ENCODE measurements at regions not wholly inside any gene's neighbourhood (a gene's known extent, or its start where the extent isn't known, plus 50 kb on each side); places are given as distances from the start of the nearest gene placed in this dataset.

GRCh38 chr2:18834341-18834740 is 245.0 kb upstream of the NT5C1B start:
- no peak for TF ChIP-seq POLR2AphosphoS5 (IDR thresholded peaks at IDR 0.05; ENCODE audit: insufficient read depth in 1 of 2, low read depth in 1 of 2)
- TF ChIP-seq CTCF (IDR thresholded peaks at IDR 0.05) = no peak
- no peak for TF ChIP-seq POLR2A (IDR thresholded peaks at IDR 0.05)
- Histone ChIP-seq H3K4me1 (no peaks in the 10 kb centered on the region), H3K36me3 (no peaks in the 10 kb centered on the region), H3K27ac (no peak overlapping the region), H3K27me3 (no peaks in the 10 kb centered on the region), H3K4me3 (no peak overlapping the region), H3K9me3 (no peaks in the 10 kb centered on the region)
- intact Hi-C loops (cut with DNase I) = no loop called here
- DNase-seq (ENCODE audit: extremely low spot score in 2 of 2) = no peak

- Histone ChIP-seq H3K27ac (no peak overlapping the region), H3K9me3 (no peaks in the 10 kb centered on the region), H3K4me3 (no peak overlapping the region), H3K27me3 (no peaks in the 10 kb centered on the region), H3K4me1 (no peaks in the 10 kb centered on the region), H3K36me3 (no peaks in the 10 kb centered on the region)
- intact Hi-C loops (cut with DNase I) = no loop called here
- no peak for TF ChIP-seq POLR2AphosphoS5 (IDR thresholded peaks at IDR 0.05; ENCODE audit: insufficient read depth in 1 of 2, low read depth in 1 of 2)
- TF ChIP-seq POLR2A (IDR thresholded peaks at IDR 0.05) = no peak
- TF ChIP-seq CTCF (IDR thresholded peaks at IDR 0.05) = no peak
- no peak for DNase-seq (ENCODE audit: extremely low spot score in 2 of 2)
Observed at GRCh38 chr2:18833941-18834340, 244.6 kb upstream of the NT5C1B start.

GRCh38 chr2:18831916-18832510 is 242.6 kb upstream of the NT5C1B start:
- intact Hi-C loops (cut with DNase I) = no loop called here
- no peak for TF ChIP-seq CTCF (IDR thresholded peaks at IDR 0.05)
- TF ChIP-seq POLR2AphosphoS5 (IDR thresholded peaks at IDR 0.05; ENCODE audit: insufficient read depth in 1 of 2, low read depth in 1 of 2) = no peak
- no peak for TF ChIP-seq POLR2A (IDR thresholded peaks at IDR 0.05)
- H3K27me3 ChIP-seq = no peaks in the 10 kb centered on the region
- H3K9me3 ChIP-seq = no peaks in the 10 kb centered on the region
- H3K4me1 ChIP-seq = no peaks in the 10 kb centered on the region
- no peak for DNase-seq (ENCODE audit: extremely low spot score in 2 of 2)
- H3K36me3 ChIP-seq = no peaks in the 10 kb centered on the region
- no peak overlapping the region for H3K4me3 ChIP-seq
- no peak overlapping the region for H3K27ac ChIP-seq

GRCh38 chr2:18830962-18831361 is 241.6 kb upstream of the NT5C1B start:
- H3K27ac ChIP-seq = no peak overlapping the region
- H3K9me3 ChIP-seq = no peaks in the 10 kb centered on the region
- no peaks in the 10 kb centered on the region for H3K4me1 ChIP-seq
- intact Hi-C loops (cut with DNase I) = no loop called here
- no peaks in the 10 kb centered on the region for H3K27me3 ChIP-seq
- H3K4me3 ChIP-seq = no peak overlapping the region
- DNase-seq (ENCODE audit: extremely low spot score in 2 of 2) = no peak
- TF ChIP-seq POLR2AphosphoS5 (IDR thresholded peaks at IDR 0.05; ENCODE audit: insufficient read depth in 1 of 2, low read depth in 1 of 2) (no peak), CTCF (IDR thresholded peaks at IDR 0.05) (no peak), POLR2A (IDR thresholded peaks at IDR 0.05) (no peak)
- H3K36me3 ChIP-seq = no peaks in the 10 kb centered on the region

GRCh38 chr2:18829976-18830375 is 240.6 kb upstream of the NT5C1B start:
- no peaks in the 10 kb centered on the region for H3K9me3 ChIP-seq
- no peaks in the 10 kb centered on the region for H3K36me3 ChIP-seq
- no peak overlapping the region for H3K4me3 ChIP-seq
- DNase-seq (ENCODE audit: extremely low spot score in 2 of 2) = no peak
- H3K4me1 ChIP-seq = no peaks in the 10 kb centered on the region
- intact Hi-C loops (cut with DNase I) = no loop called here
- TF ChIP-seq POLR2AphosphoS5 (IDR thresholded peaks at IDR 0.05; ENCODE audit: insufficient read depth in 1 of 2, low read depth in 1 of 2) = no peak
- TF ChIP-seq CTCF (IDR thresholded peaks at IDR 0.05) = no peak
- TF ChIP-seq POLR2A (IDR thresholded peaks at IDR 0.05) = no peak
- H3K27ac ChIP-seq = no peak overlapping the region
- H3K27me3 ChIP-seq = no peaks in the 10 kb centered on the region

Data from vagina (tissue), 2 donors.